Uterus (tissue), 2 donors: ENCODE measurements at regions not wholly inside any gene's neighbourhood (a gene's known extent, or its start where the extent isn't known, plus 50 kb on each side); places are given as distances from the start of the nearest gene placed in this dataset.
"Not testable (repeated sequence)": the region's sequence is repeated elsewhere in the genome, so short reads cannot be mapped to it uniquely, and the experiment has no call there.

Source experiments
- CTCF ChIP-seq, 4 experiments: fragments of 200-600 bp in 2 of 4; fragments of 450-650 bp in 2 of 4; sonication (generic) in 2 of 4; IDR thresholded peaks; one replicate each; pipeline ENCODE4 v1.5.1; 2016 to 2019; ENCODE audit warnings: antibody characterized with exemption in 4 of 4, mild to moderate bottlenecking in 2 of 4, moderate library complexity in 1 of 4
- POLR2A ChIP-seq, 2 donors: fragments of 450-650 bp; IDR thresholded peaks; one replicate each; pipeline ENCODE4 v1.6.1; 2016; ENCODE audit warnings: antibody characterized with exemption in 2 of 2, mild to moderate bottlenecking in 1 of 2, moderate library complexity in 1 of 2

GRCh38 chr22:23456666-23457379, 123.3 kb downstream of the IGLL1 start:
- not testable (repeated sequence) for TF ChIP-seq POLR2A, CTCF (IDR thresholded peaks at IDR 0.05)
